Loucy (cell line): ENCODE measurements at regions not wholly inside any gene's neighbourhood (a gene's known extent, or its start where the extent isn't known, plus 50 kb on each side); places are given as distances from the start of the nearest gene placed in this dataset.

Source experiments
- H2AFZ ChIP-seq: fragments of 200-600 bp; sonication (generic); 2 replicates; pipeline ENCODE4 v1.6.0; 2016; ENCODE audit warnings: antibody characterized with exemption, mild to moderate bottlenecking, low read length, moderate library complexity
- H3F3A ChIP-seq: fragments of 200-600 bp; 2 replicates; pipeline ENCODE4 v1.6.0; 2016; ENCODE audit warnings: antibody characterized with exemption, low read depth, mild to moderate bottlenecking
- H3K27me3 ChIP-seq: fragments of 200-600 bp; sonication (generic); 2 replicates; pipeline ENCODE4 v1.6.1; 2014; ENCODE audit warnings: low read length, mild to moderate bottlenecking; ENCODE audit not compliant: insufficient read depth, poor library complexity, severe bottlenecking
- H3K36me3 ChIP-seq: fragments of 200-600 bp; sonication (generic); 2 replicates; pipeline ENCODE4 v1.6.1; 2016; ENCODE audit warnings: low read length; ENCODE audit not compliant: insufficient read depth
- H3K4me1 ChIP-seq: fragments of 200-600 bp; sonication (generic); 2 replicates; pipeline ENCODE4 v1.5.1; 2014; ENCODE audit warnings: low read length, mild to moderate bottlenecking; ENCODE audit not compliant: insufficient read depth, poor library complexity, severe bottlenecking
- H3K4me2 ChIP-seq: fragments of 200-600 bp; sonication (generic); 2 replicates; pipeline ENCODE4 v1.6.0; 2014; ENCODE audit warnings: antibody characterized with exemption, low read length, low read depth, mild to moderate bottlenecking; ENCODE audit not compliant: poor library complexity, severe bottlenecking
- H3K4me3 ChIP-seq: fragments of 200-600 bp; sonication (generic); 2 replicates; pipeline ENCODE4 v1.5.1; 2014; ENCODE audit warnings: low read length, mild to moderate bottlenecking, mixed read lengths; ENCODE audit not compliant: poor library complexity, severe bottlenecking
- H3K79me2 ChIP-seq: fragments of 200-600 bp; sonication (generic); 2 replicates; pipeline ENCODE4 v1.6.1; 2014; ENCODE audit warnings: low read length; ENCODE audit not compliant: insufficient read depth
- H3K9ac ChIP-seq: fragments of 200-600 bp; sonication (generic); 2 replicates; pipeline ENCODE4 v1.6.0; 2014; ENCODE audit warnings: mild to moderate bottlenecking, low read depth, low read length, moderate library complexity; ENCODE audit not compliant: poor library complexity, severe bottlenecking
- H3K9me2 ChIP-seq: fragments of 200-600 bp; sonication (generic); replicated peaks from 2 replicates; pipeline ENCODE4 v1.6.1; 2016; ENCODE audit warnings: low read depth, low read length, mixed read lengths
- H3K9me3 ChIP-seq: fragments of 200-600 bp; sonication (generic); 2 replicates; pipeline ENCODE4 v1.6.1; 2014; ENCODE audit warnings: mild to moderate bottlenecking, antibody characterized with exemption, low read length, low read depth; ENCODE audit not compliant: insufficient read depth
- H4K20me1 ChIP-seq: fragments of 200-600 bp; sonication (generic); 2 replicates; pipeline ENCODE4 v1.6.0; 2014; ENCODE audit warnings: antibody characterized with exemption, low read length, mild to moderate bottlenecking; ENCODE audit not compliant: insufficient read depth, poor library complexity, severe bottlenecking
- EZH2phosphoT487 ChIP-seq: fragments of 200-600 bp; IDR thresholded peaks from 2 replicates; pipeline ENCODE4 v1.6.1; 2018; ENCODE audit warnings: antibody characterized with exemption, mild to moderate bottlenecking, moderate library complexity, borderline replicate concordance
- TF ChIP-seq, protein P1 (sequence below): fragments of 200-600 bp; sonication (generic); conservative IDR thresholded peaks from 2 replicates; pipeline ENCODE4 v1.5.1; 2014; ENCODE audit warnings: mild to moderate bottlenecking, antibody characterized with exemption, low read length

DNA sequence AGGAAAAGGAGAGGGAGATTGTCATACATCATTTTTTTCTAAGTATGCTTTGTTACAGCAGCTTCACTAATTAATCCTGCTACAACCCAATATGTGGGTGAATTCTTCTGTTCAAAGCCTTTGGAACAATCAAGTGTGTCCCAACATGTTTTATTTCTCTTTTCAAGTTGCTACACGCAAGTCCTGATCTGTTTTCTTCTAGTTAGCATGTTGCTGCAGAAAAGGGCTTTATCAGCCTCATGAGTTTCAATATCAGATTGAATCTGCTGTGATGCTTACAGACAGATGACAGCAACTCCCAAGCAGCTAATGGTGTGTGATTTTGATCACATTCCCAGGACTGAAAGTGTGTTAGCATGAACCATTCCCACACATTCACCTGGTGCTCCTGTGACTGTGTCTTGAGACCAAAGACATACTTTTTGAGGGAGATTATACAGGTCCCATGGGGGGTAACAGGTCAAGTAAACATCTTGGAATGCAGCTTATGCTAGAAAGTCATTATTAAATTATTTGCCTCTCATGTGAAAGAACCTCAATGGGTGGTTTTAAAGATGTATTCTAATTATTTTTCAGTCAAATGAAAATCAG lies 96.9 kb upstream of the KCNJ16 start:
- H3K4me3 ChIP-seq: no peak overlapping the region

DNA sequence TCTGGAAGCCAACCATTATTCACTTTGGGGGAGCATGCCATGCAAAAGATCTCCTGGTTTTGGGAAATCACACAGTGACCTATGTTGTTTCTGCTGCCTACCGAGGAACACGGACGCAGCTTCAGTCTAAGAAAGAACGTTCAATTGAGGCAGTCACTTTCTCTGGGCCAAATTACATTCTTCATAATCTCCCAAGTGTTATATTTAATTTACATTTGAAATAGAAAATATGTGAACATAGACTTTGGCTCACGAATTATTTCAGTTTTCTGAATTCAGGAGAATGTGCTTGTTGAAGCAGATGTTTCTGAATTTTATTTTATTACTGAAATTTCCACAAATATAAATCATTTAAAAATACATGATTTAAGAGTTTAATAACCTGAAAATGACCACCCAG lies 93.6 kb upstream of the KCNJ16 start:
- no peaks in the 10 kb centered on the region for H3K27me3 ChIP-seq
- H3K4me1 ChIP-seq: no peaks in the 10 kb centered on the region
- H3K9me3 ChIP-seq: no peaks in the 10 kb centered on the region
- no peaks in the 10 kb centered on the region for H3K9me2 ChIP-seq
- no peak overlapping the region for H3K4me3 ChIP-seq
- no peaks in the 10 kb centered on the region for H3K36me3 ChIP-seq
- no peak overlapping the region for H2AFZ ChIP-seq
- no peaks in the 10 kb centered on the region for H3K79me2 ChIP-seq
- H3K4me2 ChIP-seq: no peak overlapping the region
- no peaks in the 10 kb centered on the region for H3F3A ChIP-seq
- no peak for TF ChIP-seq EZH2phosphoT487
- TF ChIP-seq, protein P1, sequence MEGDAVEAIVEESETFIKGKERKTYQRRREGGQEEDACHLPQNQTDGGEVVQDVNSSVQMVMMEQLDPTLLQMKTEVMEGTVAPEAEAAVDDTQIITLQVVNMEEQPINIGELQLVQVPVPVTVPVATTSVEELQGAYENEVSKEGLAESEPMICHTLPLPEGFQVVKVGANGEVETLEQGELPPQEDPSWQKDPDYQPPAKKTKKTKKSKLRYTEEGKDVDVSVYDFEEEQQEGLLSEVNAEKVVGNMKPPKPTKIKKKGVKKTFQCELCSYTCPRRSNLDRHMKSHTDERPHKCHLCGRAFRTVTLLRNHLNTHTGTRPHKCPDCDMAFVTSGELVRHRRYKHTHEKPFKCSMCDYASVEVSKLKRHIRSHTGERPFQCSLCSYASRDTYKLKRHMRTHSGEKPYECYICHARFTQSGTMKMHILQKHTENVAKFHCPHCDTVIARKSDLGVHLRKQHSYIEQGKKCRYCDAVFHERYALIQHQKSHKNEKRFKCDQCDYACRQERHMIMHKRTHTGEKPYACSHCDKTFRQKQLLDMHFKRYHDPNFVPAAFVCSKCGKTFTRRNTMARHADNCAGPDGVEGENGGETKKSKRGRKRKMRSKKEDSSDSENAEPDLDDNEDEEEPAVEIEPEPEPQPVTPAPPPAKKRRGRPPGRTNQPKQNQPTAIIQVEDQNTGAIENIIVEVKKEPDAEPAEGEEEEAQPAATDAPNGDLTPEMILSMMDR: no peak
- no peaks in the 10 kb centered on the region for H4K20me1 ChIP-seq
- H3K9ac ChIP-seq: no peak overlapping the region

More for the DNA sequence above, 96.9 kb upstream of the KCNJ16 start:
- no peaks in the 10 kb centered on the region for H3K79me2 ChIP-seq
- no peaks in the 10 kb centered on the region for H4K20me1 ChIP-seq
- H3K9me2 ChIP-seq: no peaks in the 10 kb centered on the region
- TF ChIP-seq EZH2phosphoT487: no peak
- TF ChIP-seq, protein P1: no peak
- no peak overlapping the region for H2AFZ ChIP-seq
- H3K27me3 ChIP-seq: no peaks in the 10 kb centered on the region
- no peak overlapping the region for H3K4me2 ChIP-seq
- no peaks in the 10 kb centered on the region for H3K36me3 ChIP-seq
- H3F3A ChIP-seq: no peaks in the 10 kb centered on the region
- no peak overlapping the region for H3K9ac ChIP-seq
- no peaks in the 10 kb centered on the region for H3K9me3 ChIP-seq
- no peaks in the 10 kb centered on the region for H3K4me1 ChIP-seq

DNA sequence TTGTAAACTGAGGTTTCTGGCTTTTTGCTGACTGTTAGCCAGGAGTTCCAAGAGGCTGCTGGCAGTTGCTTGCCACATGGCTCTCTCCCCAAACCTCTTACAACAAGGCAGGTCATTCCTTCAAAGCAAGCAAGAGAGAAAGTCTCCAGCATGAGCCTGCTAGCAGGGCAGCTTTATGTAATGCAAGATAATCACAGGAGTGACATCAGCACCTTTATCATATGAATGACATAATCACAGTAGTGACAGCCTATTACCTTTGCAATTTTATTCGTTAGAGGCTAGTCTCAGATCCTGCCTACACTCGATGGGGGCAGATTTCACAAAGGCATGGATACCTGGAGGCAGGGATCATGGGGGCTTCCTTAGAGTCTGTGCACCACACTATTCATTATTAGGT lies 79.5 kb upstream of the KCNJ16 start:
- Histone ChIP-seq H3K4me1 (no peaks in the 10 kb centered on the region), H3K9ac (no peak overlapping the region), H3K79me2 (no peaks in the 10 kb centered on the region), H3K9me3 (no peaks in the 10 kb centered on the region), H3K9me2 (no peaks in the 10 kb centered on the region), H2AFZ (no peak overlapping the region), H3K27me3 (no peaks in the 10 kb centered on the region), H3K4me3 (no peak overlapping the region), H4K20me1 (no peaks in the 10 kb centered on the region), H3F3A (no peaks in the 10 kb centered on the region), H3K4me2 (no peak overlapping the region), H3K36me3 (no peaks in the 10 kb centered on the region)
- no peak for TF ChIP-seq EZH2phosphoT487
- TF ChIP-seq, protein P1: no peak
